Activated CD4-positive, alpha-beta memory T cell treated with anti-CD3 and anti-CD28 coated beads, Interleukin-2, amount 10 ng/mL, durations not matched to agents 7 days and 5 days (primary cell): ENCODE measurements at regions not wholly inside any gene's neighbourhood (a gene's known extent, or its start where the extent isn't known, plus 50 kb on each side); places are given as distances from the start of the nearest gene placed in this dataset.

Experiments
- CTCF ChIA-PET: fragments of 350-600 bp; sonication (Branson Sonifier 250); formaldehyde crosslinking; loops from one replicate; lab custom pipeline; 2021; ENCODE audit warnings: antibody characterized with exemption, inconsistent platforms; lab: Charles Lee
- POLR2A ChIA-PET: fragments of 350-600 bp; sonication (Branson Sonifier 250); formaldehyde crosslinking; loops from one replicate; lab custom pipeline; 2021; ENCODE audit warnings: antibody characterized with exemption; lab: Charles Lee
- DNase-seq: peaks from one replicate; pipeline ENCODE4 v3.0.0-alpha.2; 2020
- H3K27ac Mint-ChIP-seq: one replicate; pipeline ENCODE4 v1.8.0; 2021; ENCODE audit warnings: mild to moderate bottlenecking, mixed read lengths
- H3K27me3 Mint-ChIP-seq: one replicate; pipeline ENCODE4 v1.8.0; 2021; ENCODE audit warnings: mixed read lengths
- H3K36me3 Mint-ChIP-seq: one replicate; pipeline ENCODE4 v1.8.0; 2021; ENCODE audit warnings: low read depth, mixed read lengths
- H3K4me1 Mint-ChIP-seq: one replicate; pipeline ENCODE4 v1.8.0; 2021; ENCODE audit warnings: mixed read lengths
- H3K4me3 Mint-ChIP-seq: one replicate; pipeline ENCODE4 v1.8.0; 2021; ENCODE audit warnings: mild to moderate bottlenecking, mixed read lengths
- H3K9me3 Mint-ChIP-seq: one replicate; pipeline ENCODE4 v1.8.0; 2021; ENCODE audit warnings: mixed read lengths

GRCh38 chr2:14132386-14132785 lies 500.1 kb upstream of the LRATD1 start:
- ChIA-PET POLR2A (no interaction called here), CTCF (no interaction called here)
- Mint-ChIP-seq H3K27ac (no peak overlapping the region), H3K36me3 (no peaks in the 10 kb centered on the region), H3K9me3 (peaks cover 7% of the 10 kb centered on the region), H3K4me1 (no peaks in the 10 kb centered on the region), H3K27me3 (no peaks in the 10 kb centered on the region), H3K4me3 (no peak overlapping the region)
- no peak for DNase-seq

GRCh38 chr2:14134771-14135170 lies 497.7 kb upstream of the LRATD1 start:
- POLR2A ChIA-PET: no interaction called here
- no peak overlapping the region for H3K27ac Mint-ChIP-seq
- no peaks in the 10 kb centered on the region for H3K4me1 Mint-ChIP-seq
- no peak for DNase-seq
- no peaks in the 10 kb centered on the region for H3K36me3 Mint-ChIP-seq
- H3K27me3 Mint-ChIP-seq: no peaks in the 10 kb centered on the region
- CTCF ChIA-PET: no interaction called here
- no peak overlapping the region for H3K4me3 Mint-ChIP-seq
- H3K9me3 Mint-ChIP-seq: peaks cover 7% of the 10 kb centered on the region

- H3K9me3 Mint-ChIP-seq: peaks cover 7% of the 10 kb centered on the region
- no peaks in the 10 kb centered on the region for H3K36me3 Mint-ChIP-seq
- POLR2A ChIA-PET: no interaction called here
- no peaks in the 10 kb centered on the region for H3K27me3 Mint-ChIP-seq
- H3K27ac Mint-ChIP-seq: no peak overlapping the region
- CTCF ChIA-PET: no interaction called here
- DNase-seq: no peak
- no peaks in the 10 kb centered on the region for H3K4me1 Mint-ChIP-seq
- no peak overlapping the region for H3K4me3 Mint-ChIP-seq
These were observed 496.5 kb upstream of the LRATD1 start for GRCh38 chr2:14136030-14136429.

- DNase-seq: no peak
- Mint-ChIP-seq H3K36me3 (no peaks in the 10 kb centered on the region), H3K27ac (no peak overlapping the region), H3K4me3 (no peak overlapping the region), H3K27me3 (no peaks in the 10 kb centered on the region), H3K9me3 (peaks cover 10% of the 10 kb centered on the region), H3K4me1 (no peaks in the 10 kb centered on the region)
- ChIA-PET CTCF (no interaction called here), POLR2A (no interaction called here)
These were observed 494.9 kb upstream of the LRATD1 start for GRCh38 chr2:14137643-14138042.

DNA sequence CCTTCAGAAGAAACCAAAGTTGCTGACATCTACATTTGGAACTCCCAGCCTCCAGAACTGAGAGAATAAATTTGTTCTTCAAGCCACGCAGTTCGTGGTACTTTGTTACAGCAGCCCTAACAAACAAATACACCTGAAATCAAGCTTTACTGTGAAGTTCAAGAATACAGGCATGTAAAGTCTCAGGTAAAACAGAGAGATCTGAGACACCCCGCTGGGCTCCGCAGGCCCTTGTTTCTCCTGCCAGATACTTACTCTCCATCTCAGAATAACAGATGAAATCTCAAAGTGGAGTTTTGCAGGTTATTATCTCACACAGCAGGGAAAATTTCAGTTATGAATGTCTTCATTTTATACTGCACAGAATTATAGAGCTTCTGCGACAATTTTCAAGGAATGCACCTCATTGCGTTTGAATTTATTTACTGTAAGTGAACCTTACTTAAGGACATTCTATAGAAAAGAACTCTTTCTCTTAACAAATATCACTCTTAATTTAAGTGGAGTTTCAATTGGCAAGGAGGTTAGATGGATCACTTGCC lies 492.4 kb upstream of the LRATD1 start:
- H3K9me3 Mint-ChIP-seq: peaks cover 12% of the 10 kb centered on the region
- H3K36me3 Mint-ChIP-seq: no peaks in the 10 kb centered on the region
- CTCF ChIA-PET: no interaction called here
- no peak for DNase-seq
- no peaks in the 10 kb centered on the region for H3K27me3 Mint-ChIP-seq
- no peak overlapping the region for H3K27ac Mint-ChIP-seq
- H3K4me1 Mint-ChIP-seq: no peaks in the 10 kb centered on the region
- POLR2A ChIA-PET: no interaction called here
- no peak overlapping the region for H3K4me3 Mint-ChIP-seq

DNA sequence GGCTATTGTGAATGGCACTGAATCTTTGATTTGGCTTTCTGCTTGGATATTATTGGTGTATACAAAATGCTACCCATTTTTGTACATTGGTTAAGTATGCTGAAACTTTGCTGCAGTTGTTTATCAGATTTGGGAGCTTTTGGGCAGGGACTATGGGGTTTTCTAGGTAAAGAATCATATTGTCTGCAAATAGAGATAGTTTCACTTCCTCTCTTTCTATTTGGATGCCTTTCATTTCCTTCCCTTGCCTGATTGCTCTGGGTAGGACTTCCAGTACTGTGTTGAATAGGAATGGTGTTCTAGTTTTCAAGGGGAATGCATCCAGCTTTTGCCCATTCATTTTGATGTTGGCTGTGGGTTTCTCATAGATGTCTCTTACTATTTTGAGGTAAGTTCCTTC lies 489.1 kb upstream of the LRATD1 start:
- Mint-ChIP-seq H3K4me1 (no peaks in the 10 kb centered on the region), H3K27ac (no peak overlapping the region), H3K27me3 (no peaks in the 10 kb centered on the region), H3K4me3 (no peak overlapping the region), H3K9me3 (peaks cover 4% of the 10 kb centered on the region), H3K36me3 (no peaks in the 10 kb centered on the region)
- no peak for DNase-seq
- ChIA-PET CTCF (no interaction called here), POLR2A (no interaction called here)

DNA sequence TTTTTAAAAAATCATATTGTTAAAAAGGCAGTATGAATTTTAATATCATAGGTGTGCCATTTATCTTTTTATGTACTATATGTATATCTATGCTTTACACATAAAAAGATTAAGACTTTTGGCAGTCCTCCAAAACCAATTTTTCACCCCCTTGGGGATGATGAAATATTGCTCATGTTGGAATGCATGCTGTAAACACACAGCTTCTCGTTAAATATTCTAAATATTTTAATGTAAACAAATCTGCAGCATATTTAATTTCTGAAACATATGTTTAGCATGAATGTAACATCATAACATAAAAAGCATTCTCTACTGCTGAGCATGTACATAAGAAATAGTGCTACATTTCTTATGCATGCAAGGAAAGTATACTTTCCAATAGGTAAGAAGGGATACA lies 484.3 kb upstream of the LRATD1 start:
- Mint-ChIP-seq H3K4me3 (no peak overlapping the region), H3K27ac (no peak overlapping the region), H3K9me3 (peaks cover 2% of the 10 kb centered on the region), H3K4me1 (no peaks in the 10 kb centered on the region), H3K36me3 (no peaks in the 10 kb centered on the region), H3K27me3 (no peaks in the 10 kb centered on the region)
- DNase-seq: no peak
- CTCF ChIA-PET: no interaction called here
- POLR2A ChIA-PET: no interaction called here

DNA sequence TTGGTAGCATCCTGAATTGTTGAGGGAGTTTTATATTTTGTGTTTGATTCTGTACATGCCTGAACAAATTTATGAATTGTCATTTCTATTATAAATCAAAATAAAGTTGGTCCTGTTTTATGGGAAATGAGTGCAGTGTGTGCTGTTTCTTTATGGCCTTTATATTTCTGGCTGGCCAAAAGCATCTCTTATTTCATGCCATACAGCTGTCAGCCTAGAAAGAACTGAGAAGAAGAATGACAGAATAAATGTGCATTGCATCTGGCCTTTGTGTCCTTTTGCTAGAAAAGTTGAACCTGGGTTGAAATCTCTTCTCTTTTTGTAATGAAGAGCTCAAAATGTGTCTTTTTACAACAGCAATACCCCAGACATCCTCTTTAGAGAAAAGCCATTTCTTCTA lies 474.7 kb upstream of the LRATD1 start:
- no peaks in the 10 kb centered on the region for H3K4me1 Mint-ChIP-seq
- H3K9me3 Mint-ChIP-seq: peaks cover 6% of the 10 kb centered on the region
- DNase-seq: no peak
- ChIA-PET POLR2A (no interaction called here), CTCF (no interaction called here)
- no peak overlapping the region for H3K4me3 Mint-ChIP-seq
- no peaks in the 10 kb centered on the region for H3K36me3 Mint-ChIP-seq
- no peak overlapping the region for H3K27ac Mint-ChIP-seq
- H3K27me3 Mint-ChIP-seq: no peaks in the 10 kb centered on the region

DNA sequence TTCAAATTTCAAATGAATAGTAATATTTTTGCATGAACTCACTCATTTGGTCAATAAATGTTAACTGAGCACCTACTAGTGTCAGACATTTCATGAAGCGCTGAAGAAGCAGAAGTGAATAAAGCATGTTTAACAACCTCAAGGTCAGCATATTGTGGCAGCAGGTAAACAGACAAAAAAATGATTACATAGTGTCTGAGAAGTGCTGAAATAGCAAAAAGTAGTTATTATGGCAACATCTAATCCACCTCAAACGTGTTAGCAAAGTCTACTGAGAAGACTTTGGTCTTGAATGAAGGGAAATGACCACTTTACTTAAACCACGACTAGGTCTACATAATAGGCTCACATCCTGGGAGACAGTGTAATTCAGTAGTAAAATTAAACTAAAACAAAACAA lies 452.2 kb upstream of the LRATD1 start:
- no peak overlapping the region for H3K27ac Mint-ChIP-seq
- CTCF ChIA-PET: no interaction called here
- H3K4me3 Mint-ChIP-seq: no peak overlapping the region
- no peaks in the 10 kb centered on the region for H3K4me1 Mint-ChIP-seq
- H3K27me3 Mint-ChIP-seq: no peaks in the 10 kb centered on the region
- POLR2A ChIA-PET: no interaction called here
- H3K36me3 Mint-ChIP-seq: no peaks in the 10 kb centered on the region
- no peak for DNase-seq
- H3K9me3 Mint-ChIP-seq: peaks cover 2% of the 10 kb centered on the region

GRCh38 chr2:14182227-14182946 lies 450.1 kb upstream of the LRATD1 start:
- no peak overlapping the region for H3K4me3 Mint-ChIP-seq
- H3K36me3 Mint-ChIP-seq: no peaks in the 10 kb centered on the region
- ChIA-PET CTCF (no interaction called here), POLR2A (no interaction called here)
- H3K27me3 Mint-ChIP-seq: no peaks in the 10 kb centered on the region
- peaks cover 2% of the 10 kb centered on the region for H3K9me3 Mint-ChIP-seq
- no peaks in the 10 kb centered on the region for H3K4me1 Mint-ChIP-seq
- H3K27ac Mint-ChIP-seq: no peak overlapping the region
- DNase-seq: no peak

DNA sequence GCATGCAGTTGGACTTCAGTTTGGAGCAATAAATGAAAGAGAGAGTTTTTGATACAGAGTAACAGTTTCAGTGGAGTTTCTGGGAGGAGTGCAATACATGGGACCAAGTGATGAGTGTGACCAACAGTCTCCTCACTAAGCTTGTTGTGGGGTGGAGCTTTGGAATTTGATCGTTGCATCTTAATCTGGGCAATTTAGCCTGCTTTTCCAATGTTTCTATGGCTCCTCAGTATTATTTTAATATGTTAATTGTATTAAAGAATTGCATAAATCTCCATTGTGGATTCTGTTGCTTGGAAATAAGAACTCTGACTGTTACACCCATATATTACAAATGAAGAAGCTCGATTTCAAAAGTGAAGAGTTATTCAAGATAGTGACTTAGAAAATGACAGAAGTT lies 446.6 kb upstream of the LRATD1 start:
- Mint-ChIP-seq H3K4me3 (no peak overlapping the region), H3K27ac (no peak overlapping the region), H3K9me3 (peaks cover 2% of the 10 kb centered on the region), H3K36me3 (no peaks in the 10 kb centered on the region), H3K27me3 (no peaks in the 10 kb centered on the region), H3K4me1 (no peaks in the 10 kb centered on the region)
- POLR2A ChIA-PET: no interaction called here
- CTCF ChIA-PET: no interaction called here
- DNase-seq: no peak

- Mint-ChIP-seq H3K9me3 (peaks cover 2% of the 10 kb centered on the region), H3K27me3 (no peaks in the 10 kb centered on the region), H3K36me3 (no peaks in the 10 kb centered on the region), H3K4me1 (no peaks in the 10 kb centered on the region), H3K4me3 (no peak overlapping the region), H3K27ac (no peak overlapping the region)
- ChIA-PET CTCF (no interaction called here), POLR2A (no interaction called here)
- DNase-seq: no peak
These were observed 444.1 kb upstream of the LRATD1 start for GRCh38 chr2:14188446-14188845.

DNA sequence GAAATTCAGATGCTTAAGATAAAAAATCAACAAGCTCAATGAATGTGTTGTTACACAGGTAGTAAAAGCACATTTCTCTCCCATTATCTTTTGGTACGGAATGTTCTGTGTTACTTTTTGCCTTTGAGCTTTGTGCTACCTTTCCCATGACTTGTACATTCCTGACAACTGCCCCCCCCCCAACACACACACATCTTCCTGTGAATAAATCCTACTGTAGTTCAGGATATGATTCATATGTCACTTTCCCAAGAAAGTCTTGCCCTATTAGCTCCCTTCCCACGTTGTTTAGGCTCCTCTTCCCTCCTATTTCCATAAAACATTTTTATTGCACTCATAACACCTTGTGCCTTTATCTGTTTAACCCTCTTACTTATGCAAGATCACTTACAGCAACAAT lies 442.6 kb upstream of the LRATD1 start:
- Mint-ChIP-seq H3K36me3 (no peaks in the 10 kb centered on the region), H3K27me3 (no peaks in the 10 kb centered on the region), H3K27ac (no peak overlapping the region), H3K9me3 (peaks cover 5% of the 10 kb centered on the region), H3K4me3 (no peak overlapping the region), H3K4me1 (no peaks in the 10 kb centered on the region)
- POLR2A ChIA-PET: no interaction called here
- no peak for DNase-seq
- CTCF ChIA-PET: no interaction called here

DNA sequence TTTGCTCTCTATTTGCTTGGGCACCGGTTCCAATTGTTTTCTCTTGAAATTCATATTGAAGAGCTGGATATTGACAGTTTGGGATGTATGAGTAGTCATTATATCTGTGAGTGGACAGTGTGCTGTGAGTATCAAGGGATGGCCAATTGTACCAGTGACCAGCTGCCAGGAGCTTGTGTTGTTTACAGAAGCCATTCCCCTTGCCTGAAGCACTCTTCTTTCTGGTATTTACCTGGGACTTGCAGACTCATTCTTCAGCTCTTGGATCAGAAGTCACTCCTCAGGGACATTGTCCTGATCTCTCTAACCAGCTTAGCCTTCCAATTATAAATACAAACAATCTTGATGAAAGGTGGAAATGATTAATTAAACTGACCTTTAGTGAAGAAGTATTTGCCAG lies 438.3 kb upstream of the LRATD1 start:
- Mint-ChIP-seq H3K4me1 (no peaks in the 10 kb centered on the region), H3K4me3 (no peak overlapping the region), H3K9me3 (peaks cover 6% of the 10 kb centered on the region), H3K27me3 (no peaks in the 10 kb centered on the region), H3K27ac (no peak overlapping the region), H3K36me3 (no peaks in the 10 kb centered on the region)
- ChIA-PET CTCF (no interaction called here), POLR2A (no interaction called here)
- DNase-seq: no peak
